HEK293T (cell line): ENCODE measurements at regions not wholly inside any gene's neighbourhood (a gene's known extent, or its start where the extent isn't known, plus 50 kb on each side); places are given as distances from the start of the nearest gene placed in this dataset.
"Not testable (repeated sequence)": the region's sequence is repeated elsewhere in the genome, so short reads cannot be mapped to it uniquely, and the experiment has no call there.

Source experiments
- ARNT ChIP-seq: fragments of 450-650 bp; IDR thresholded peaks from 2 replicates; pipeline ENCODE4 v1.6.1; 2017; ENCODE audit warnings: mild to moderate bottlenecking
- BHLHE40 ChIP-seq: fragments of 450-650 bp; IDR thresholded peaks from 2 replicates; pipeline ENCODE4 v1.6.1; 2016; ENCODE audit warnings: mild to moderate bottlenecking, moderate library complexity, borderline replicate concordance
- ELF4 ChIP-seq: fragments of 450-650 bp; IDR thresholded peaks from 2 replicates; pipeline ENCODE4 v1.6.1; 2017; ENCODE audit warnings: antibody characterized with exemption
- FOXA1 ChIP-seq: fragments of 450-650 bp; IDR thresholded peaks from 2 replicates; pipeline ENCODE4 v1.6.1; 2016; ENCODE audit warnings: mild to moderate bottlenecking
- FOXM1 ChIP-seq: fragments of 450-650 bp; IDR thresholded peaks from 2 replicates; pipeline ENCODE4 v1.6.1; 2017; ENCODE audit warnings: mild to moderate bottlenecking, borderline replicate concordance
- HDGF ChIP-seq: fragments of 450-650 bp; IDR thresholded peaks from 2 replicates; pipeline ENCODE4 v1.6.1; 2017; ENCODE audit warnings: antibody characterized with exemption, borderline replicate concordance
- L3MBTL2 ChIP-seq: fragments of 450-650 bp; conservative IDR thresholded peaks from 2 replicates; pipeline ENCODE4 v1.6.1; 2016; ENCODE audit warnings: mild to moderate bottlenecking
- LEF1 ChIP-seq: fragments of 450-650 bp; IDR thresholded peaks from 2 replicates; pipeline ENCODE4 v1.6.1; 2017; ENCODE audit warnings: mild to moderate bottlenecking, borderline replicate concordance
- SP1 ChIP-seq: fragments of 450-650 bp; IDR thresholded peaks from 2 replicates; pipeline ENCODE4 v1.6.1; 2017
- ZNF384 ChIP-seq: fragments of 450-650 bp; IDR thresholded peaks from 2 replicates; pipeline ENCODE4 v1.6.1; 2016
- TF ChIP-seq, protein P1 (sequence below): fragments of 450-650 bp; IDR thresholded peaks from 2 replicates; pipeline ENCODE4 v1.6.1; 2016

DNA sequence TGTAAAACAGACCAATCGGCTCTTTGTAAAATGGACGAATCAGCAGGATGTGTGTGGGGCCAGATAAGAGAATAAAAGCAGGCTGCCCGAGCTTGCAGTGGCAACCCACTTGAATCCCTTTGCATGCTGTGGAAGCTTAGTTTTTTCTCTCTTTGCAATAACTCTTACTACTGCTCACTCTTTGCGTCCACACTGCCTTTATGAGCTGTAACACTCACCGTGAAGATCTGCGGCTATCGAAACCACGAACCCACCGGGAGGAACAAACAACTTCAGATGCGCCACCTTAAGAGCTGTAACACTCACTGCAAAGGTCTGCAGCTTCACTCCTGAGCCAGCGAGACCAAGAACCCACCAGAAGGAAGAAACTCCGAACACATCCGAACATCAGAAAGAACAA is 722.7 kb downstream of the DIAPH3 start:
- not testable (repeated sequence) for TF ChIP-seq ARNT, SP1, LEF1, ZNF384, L3MBTL2, FOXM1, ELF4, HDGF, FOXA1, BHLHE40
- TF ChIP-seq, protein P1, sequence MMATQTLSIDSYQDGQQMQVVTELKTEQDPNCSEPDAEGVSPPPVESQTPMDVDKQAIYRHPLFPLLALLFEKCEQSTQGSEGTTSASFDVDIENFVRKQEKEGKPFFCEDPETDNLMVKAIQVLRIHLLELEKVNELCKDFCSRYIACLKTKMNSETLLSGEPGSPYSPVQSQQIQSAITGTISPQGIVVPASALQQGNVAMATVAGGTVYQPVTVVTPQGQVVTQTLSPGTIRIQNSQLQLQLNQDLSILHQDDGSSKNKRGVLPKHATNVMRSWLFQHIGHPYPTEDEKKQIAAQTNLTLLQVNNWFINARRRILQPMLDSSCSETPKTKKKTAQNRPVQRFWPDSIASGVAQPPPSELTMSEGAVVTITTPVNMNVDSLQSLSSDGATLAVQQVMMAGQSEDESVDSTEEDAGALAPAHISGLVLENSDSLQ, result not testable (repeated sequence)
